Activated CD8-positive, alpha-beta T cell treated with anti-CD3 and anti-CD28 coated beads for 36 hours (primary cell): ENCODE measurements at regions not wholly inside any gene's neighbourhood (a gene's known extent, or its start where the extent isn't known, plus 50 kb on each side); places are given as distances from the start of the nearest gene placed in this dataset.

Experiments
- ATAC-seq: fragments of 200-7000 bp; cut with Tn5 transposase; one replicate; pipeline ENCODE4 v1.10.0; 2021; ENCODE audit warnings: mild to moderate bottlenecking, moderate library complexity
- CTCF ChIA-PET: fragments of 350-600 bp; sonication (Branson Sonifier 250); formaldehyde crosslinking; loops from one replicate; lab custom pipeline; 2021; ENCODE audit warnings: antibody characterized with exemption; lab: Charles Lee
- POLR2A ChIA-PET: fragments of 350-600 bp; sonication (Branson Sonifier 250); formaldehyde crosslinking; loops from one replicate; lab custom pipeline; 2021; ENCODE audit warnings: antibody characterized with exemption; lab: Charles Lee
- DNase-seq: peaks from one replicate; pipeline ENCODE4 v3.0.0-alpha.2; 2020
- H3K27ac Mint-ChIP-seq: one replicate; pipeline ENCODE4 v1.8.0; 2021; ENCODE audit warnings: mild to moderate bottlenecking, mixed read lengths
- H3K27me3 Mint-ChIP-seq: one replicate; pipeline ENCODE4 v1.8.0; 2021; ENCODE audit warnings: mixed read lengths
- H3K36me3 Mint-ChIP-seq: one replicate; pipeline ENCODE4 v1.8.0; 2021; ENCODE audit warnings: low read depth, mixed read lengths
- H3K4me1 Mint-ChIP-seq: one replicate; pipeline ENCODE4 v1.8.0; 2021; ENCODE audit warnings: low read depth, mixed read lengths
- H3K4me3 Mint-ChIP-seq: one replicate; pipeline ENCODE4 v1.8.0; 2021; ENCODE audit warnings: mild to moderate bottlenecking, moderate library complexity, mixed read lengths
- H3K9me3 Mint-ChIP-seq: one replicate; pipeline ENCODE4 v1.8.0; 2021; ENCODE audit warnings: mixed read lengths
- intact Hi-C: fragments of 100-400 bp; cut with micrococcal nuclease; formaldehyde crosslinking; loops from one replicate; pipeline ENCODE4 v1.10.0; 2022
- TF ChIP-seq, protein P1 (sequence below): fragments of 200-600 bp; IDR thresholded peaks from one replicate; pipeline ENCODE4 v1.8.0; 2022; ENCODE audit warnings: antibody characterized with exemption, mild to moderate bottlenecking

DNA sequence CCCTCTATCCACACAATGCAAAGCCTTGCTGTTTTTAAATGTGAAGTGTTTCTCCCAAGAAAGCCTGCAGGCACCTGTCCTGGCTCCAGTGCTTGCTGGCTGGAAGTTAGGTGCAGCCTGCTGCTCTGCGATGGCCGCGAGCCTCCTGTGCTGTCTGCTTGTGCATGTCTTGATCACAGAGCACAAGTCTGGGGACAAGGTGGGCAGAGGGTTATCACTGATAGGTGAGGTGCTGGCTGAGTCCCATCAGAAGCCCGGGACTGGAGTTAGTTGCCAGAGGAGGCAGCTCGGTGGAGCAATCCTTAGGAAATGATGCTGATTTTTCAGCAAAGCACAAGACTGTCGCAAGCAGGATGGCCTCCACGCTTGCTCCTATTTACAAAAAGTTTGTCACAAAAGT is 137.8 kb upstream of the AJAP1 start:
- no peak for DNase-seq
- H3K27me3 Mint-ChIP-seq, result peaks cover 8% of the 10 kb centered on the region
- no peaks in the 10 kb centered on the region for H3K9me3 Mint-ChIP-seq
- intact Hi-C loops, result no loop called here
- no peak overlapping the region for H3K4me3 Mint-ChIP-seq
- H3K27ac Mint-ChIP-seq, result no peak overlapping the region
- CTCF ChIA-PET, result no interaction called here
- TF ChIP-seq, protein P1, sequence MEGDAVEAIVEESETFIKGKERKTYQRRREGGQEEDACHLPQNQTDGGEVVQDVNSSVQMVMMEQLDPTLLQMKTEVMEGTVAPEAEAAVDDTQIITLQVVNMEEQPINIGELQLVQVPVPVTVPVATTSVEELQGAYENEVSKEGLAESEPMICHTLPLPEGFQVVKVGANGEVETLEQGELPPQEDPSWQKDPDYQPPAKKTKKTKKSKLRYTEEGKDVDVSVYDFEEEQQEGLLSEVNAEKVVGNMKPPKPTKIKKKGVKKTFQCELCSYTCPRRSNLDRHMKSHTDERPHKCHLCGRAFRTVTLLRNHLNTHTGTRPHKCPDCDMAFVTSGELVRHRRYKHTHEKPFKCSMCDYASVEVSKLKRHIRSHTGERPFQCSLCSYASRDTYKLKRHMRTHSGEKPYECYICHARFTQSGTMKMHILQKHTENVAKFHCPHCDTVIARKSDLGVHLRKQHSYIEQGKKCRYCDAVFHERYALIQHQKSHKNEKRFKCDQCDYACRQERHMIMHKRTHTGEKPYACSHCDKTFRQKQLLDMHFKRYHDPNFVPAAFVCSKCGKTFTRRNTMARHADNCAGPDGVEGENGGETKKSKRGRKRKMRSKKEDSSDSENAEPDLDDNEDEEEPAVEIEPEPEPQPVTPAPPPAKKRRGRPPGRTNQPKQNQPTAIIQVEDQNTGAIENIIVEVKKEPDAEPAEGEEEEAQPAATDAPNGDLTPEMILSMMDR, result no peak
- ATAC-seq, result no peak
- no peaks in the 10 kb centered on the region for H3K4me1 Mint-ChIP-seq
- H3K36me3 Mint-ChIP-seq, result no peaks in the 10 kb centered on the region
- POLR2A ChIA-PET, result no interaction called here

DNA sequence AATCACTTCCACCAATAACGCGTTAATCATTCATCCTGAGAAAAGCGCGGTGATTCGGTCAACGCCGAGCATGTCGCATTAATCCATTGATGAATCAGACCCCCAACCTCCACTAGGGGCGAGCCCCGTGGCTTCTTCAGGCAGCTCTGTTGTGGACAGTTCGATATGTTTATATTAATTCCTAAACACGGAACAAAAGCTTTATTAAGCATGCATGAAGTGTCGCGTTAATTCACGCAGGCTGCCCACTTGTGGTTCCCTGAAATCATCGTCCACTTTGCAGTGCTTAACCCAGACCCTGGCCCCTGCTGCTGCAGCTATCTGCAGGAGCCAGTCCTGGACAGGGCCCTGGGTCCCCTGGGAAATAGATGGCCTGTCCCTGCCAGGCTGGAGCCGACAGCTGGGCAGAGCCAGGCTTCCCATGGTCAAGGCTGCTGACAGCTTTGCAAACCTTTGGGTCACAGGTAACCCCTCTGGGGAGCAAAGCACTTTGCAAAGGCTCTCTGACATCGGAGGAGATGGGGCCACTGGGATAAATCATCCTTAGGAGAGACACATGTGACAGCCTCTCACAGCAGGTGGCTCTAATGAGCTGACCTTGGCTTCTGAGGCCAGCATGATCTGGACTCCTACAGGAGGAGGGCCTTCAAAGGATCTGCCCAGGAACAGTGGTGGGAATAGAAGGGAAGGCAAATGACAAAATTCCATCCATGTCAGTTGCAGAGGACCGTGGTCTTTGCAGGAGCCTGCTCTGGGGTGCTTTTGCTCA is 137.0 kb upstream of the AJAP1 start:
- no peaks in the 10 kb centered on the region for H3K4me1 Mint-ChIP-seq
- DNase-seq, result no peak
- no peak overlapping the region for H3K4me3 Mint-ChIP-seq
- no peak overlapping the region for H3K27ac Mint-ChIP-seq
- TF ChIP-seq, protein P1, result no peak
- ATAC-seq, result no peak
- intact Hi-C loops, result no loop called here
- H3K27me3 Mint-ChIP-seq, result peaks cover 1% of the 10 kb centered on the region
- ChIA-PET POLR2A (no interaction called here), CTCF (interaction anchor here (1.0 kb wide), 1 partner anchor 68 kb away, joined by 3 read pairs; no protein-coding TSS in a partner anchor)
- H3K36me3 Mint-ChIP-seq, result no peaks in the 10 kb centered on the region
- no peaks in the 10 kb centered on the region for H3K9me3 Mint-ChIP-seq

DNA sequence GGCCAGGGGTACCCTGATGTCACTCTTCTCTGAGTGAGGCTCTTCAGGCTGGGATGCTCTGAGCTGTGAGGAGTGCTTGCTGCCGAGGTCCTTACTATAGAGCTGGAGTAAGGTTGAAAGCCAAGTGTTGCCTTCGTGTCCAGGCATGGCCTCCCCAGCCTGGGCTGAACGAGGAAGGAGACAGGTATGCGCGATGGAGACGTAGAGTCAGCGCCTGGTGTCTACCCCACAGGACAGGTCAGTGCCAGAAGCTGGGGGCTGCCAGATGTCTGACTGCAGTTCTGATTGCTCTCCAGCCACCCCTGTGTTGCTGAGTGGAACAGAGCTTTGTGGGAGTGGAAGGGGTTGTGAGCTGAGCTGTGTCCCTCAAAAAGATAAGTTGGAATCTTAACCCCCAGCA is 135.8 kb upstream of the AJAP1 start:
- DNase-seq (no peak), ATAC-seq (no peak)
- ChIA-PET CTCF (interaction anchor here (0.8 kb wide), 1 partner anchor 66 kb away, joined by 3 read pairs; no protein-coding TSS in a partner anchor), POLR2A (no interaction called here)
- Mint-ChIP-seq H3K4me1 (no peaks in the 10 kb centered on the region), H3K36me3 (no peaks in the 10 kb centered on the region), H3K27ac (no peak overlapping the region), H3K9me3 (no peaks in the 10 kb centered on the region), H3K4me3 (no peak overlapping the region), H3K27me3 (no peaks in the 10 kb centered on the region)
- intact Hi-C loops, result no loop called here
- TF ChIP-seq, protein P1, result no peak

DNA sequence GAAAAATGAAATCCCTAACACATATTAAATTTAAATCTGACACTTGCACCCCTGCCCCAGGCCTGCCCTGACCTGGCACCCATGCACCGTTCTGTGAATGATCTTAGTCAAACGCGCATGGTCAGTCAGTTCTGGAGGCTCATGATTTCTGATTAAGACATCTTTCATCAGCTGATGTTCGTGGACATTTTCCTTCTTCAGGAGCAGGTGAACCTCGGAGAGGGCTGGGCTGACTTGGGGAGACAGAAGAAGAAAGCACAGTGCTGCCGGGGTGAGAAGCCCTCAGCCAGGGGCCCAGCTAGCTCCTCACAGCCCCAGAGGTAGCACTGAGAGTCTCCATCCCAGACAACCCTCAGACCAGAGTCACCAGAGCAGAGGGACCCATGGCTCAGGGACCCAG is 134.5 kb upstream of the AJAP1 start:
- intact Hi-C loops, result no loop called here
- TF ChIP-seq, protein P1, result no peak
- Mint-ChIP-seq H3K27ac (no peak overlapping the region), H3K9me3 (no peaks in the 10 kb centered on the region), H3K4me1 (no peaks in the 10 kb centered on the region), H3K4me3 (no peak overlapping the region), H3K36me3 (no peaks in the 10 kb centered on the region), H3K27me3 (no peaks in the 10 kb centered on the region)
- no peak for DNase-seq
- CTCF ChIA-PET, result no interaction called here
- ATAC-seq, result no peak
- POLR2A ChIA-PET, result no interaction called here

DNA sequence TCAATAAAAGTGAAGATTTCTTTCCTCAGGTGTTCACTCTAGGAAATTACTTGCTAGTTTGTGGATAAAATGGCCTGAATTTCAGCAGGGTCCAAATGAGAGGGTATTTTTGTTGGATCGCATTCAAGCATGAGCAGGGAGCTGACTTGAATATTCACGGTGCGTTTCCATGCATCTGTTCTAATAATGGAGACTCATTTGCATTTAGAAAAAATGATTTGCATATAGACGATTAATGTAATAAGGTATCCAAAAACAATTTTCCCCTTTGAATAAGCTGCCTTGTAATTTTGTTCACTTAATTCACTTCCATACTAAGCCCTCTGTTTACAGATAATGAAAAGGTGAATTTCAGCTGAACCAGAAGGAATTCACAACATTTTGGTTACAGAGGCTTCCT is 130.9 kb upstream of the AJAP1 start:
- no peak overlapping the region for H3K4me3 Mint-ChIP-seq
- no peak for DNase-seq
- CTCF ChIA-PET, result no interaction called here
- H3K27ac Mint-ChIP-seq, result no peak overlapping the region
- TF ChIP-seq, protein P1, result no peak
- H3K4me1 Mint-ChIP-seq, result no peaks in the 10 kb centered on the region
- POLR2A ChIA-PET, result no interaction called here
- intact Hi-C loops, result no loop called here
- no peak for ATAC-seq
- no peaks in the 10 kb centered on the region for H3K27me3 Mint-ChIP-seq
- no peaks in the 10 kb centered on the region for H3K9me3 Mint-ChIP-seq
- H3K36me3 Mint-ChIP-seq, result no peaks in the 10 kb centered on the region
